Adrenal gland (tissue), 9 donors: ENCODE measurements at regions not wholly inside any gene's neighbourhood (a gene's known extent, or its start where the extent isn't known, plus 50 kb on each side); places are given as distances from the start of the nearest gene placed in this dataset.

Source experiments
- DNase-seq, 7 donors: peaks; one replicate each; pipeline ENCODE4 v3.0.0-alpha.2; 2019 to 2020
- H3K27ac ChIP-seq, 5 donors: fragments of 200-600 bp; sonication (generic) in 4 of 5; 1 replicate in 3 of 5; 2 replicates in 2 of 5; pipeline versions ENCODE4 v1.5.1 to v1.8.0; 2016 to 2020; ENCODE audit warnings: mild to moderate bottlenecking in 1 of 5
- H3K27me3 ChIP-seq: fragments of 200-600 bp; 2 replicates; pipeline ENCODE4 v1.8.0; 2021
- H3K36me3 ChIP-seq, 2 donors: fragments of 200-600 bp; replicated peaks in 1 of 2; 1 replicate in 1 of 2; 2 replicates in 1 of 2; pipeline versions ENCODE4 v1.5.1 to v1.8.0; 2018 to 2022
- H3K4me1 ChIP-seq, 2 donors: fragments of 200-600 bp; replicated peaks in 1 of 2; 1 replicate in 1 of 2; 2 replicates in 1 of 2; pipeline versions ENCODE4 v1.5.1 to v1.8.0; 2018 to 2021
- H3K4me3 ChIP-seq, 4 donors: fragments of 200-600 bp; sonication (generic) in 3 of 4; one replicate each; pipeline ENCODE4 v1.5.1; 2016 to 2018
- H3K9me3 ChIP-seq, 3 donors: fragments of 200-600 bp; sonication (generic) in 1 of 3; replicated peaks in 1 of 3; 1 replicate in 2 of 3; 2 replicates in 1 of 3; pipeline versions ENCODE4 v1.5.1 to v1.8.0; 2016 to 2021
- CTCF ChIP-seq, 6 experiments: fragments of 450-650 bp in 4 of 6; fragments of 200-600 bp in 2 of 6; sonication (generic) in 1 of 6; IDR thresholded peaks; 1 replicate in 5 of 6; 2 replicates in 1 of 6; pipeline versions ENCODE4 v1.5.1 to v1.8.0; 2016 to 2021; ENCODE audit warnings: antibody characterized with exemption in 6 of 6, mild to moderate bottlenecking in 2 of 6, moderate library complexity in 1 of 6
- POLR2A ChIP-seq, 2 donors: fragments of 450-650 bp; IDR thresholded peaks; one replicate each; pipeline ENCODE4 v1.6.1; 2017; ENCODE audit warnings: antibody characterized with exemption in 2 of 2, mild to moderate bottlenecking in 2 of 2, moderate library complexity in 1 of 2
- WGBS, 4 donors: extraction: QIAGEN DNeasy Blood & Tissue Kit in 2 of 4; methylation state at CpG; one replicate each; pipeline versions ENCODE4 v1.1.5 to v1.1.7; 2013 to 2017; 5-methylcytosine and 5-hydroxymethylcytosine counted together
- intact Hi-C, 2 donors: fragments of 100-400 bp; cut with DNase I; formaldehyde crosslinking; loops; one replicate each; pipeline versions ENCODE4 v1.14.1 to v1.15.0; 2022 to 2023
- donor health status: healthy with polysubstance abuse.
- donor health status: Bipolar disorder and iron deficiency.
- donor health status: DM: yes; HTN: yes; CAD: no.
- donor health status: DM: no; HTN: no; CAD: no.
- donor health status: DM: no; HTN: no; CAD: no.

- H3K9me3 ChIP-seq: no peaks in the 10 kb centered on the region
- no peaks in the 10 kb centered on the region for H3K27me3 ChIP-seq
- H3K4me1 ChIP-seq: no peaks in the 10 kb centered on the region
- 81 to 100% (median 88%) methylated on average over 1 of the region's 1 CpG for WGBS, 4 donors
- H3K36me3 ChIP-seq: no peaks in the 10 kb centered on the region
- no peak overlapping the region for H3K4me3 ChIP-seq
- TF ChIP-seq POLR2A (IDR thresholded peaks at IDR 0.05) (no peak), CTCF (IDR thresholded peaks at IDR 0.05) (no peak)
- DNase-seq: no peak
- H3K27ac ChIP-seq: no peak overlapping the region
- intact Hi-C loops: no loop called here
Observed at GRCh38 chr10:80878330-80878729, 340.6 kb downstream of the SH2D4B start.

GRCh38 chr10:80890146-80890545 is 352.4 kb downstream of the SH2D4B start:
- no peaks in the 10 kb centered on the region for H3K27me3 ChIP-seq
- intact Hi-C loops: no loop called here
- TF ChIP-seq POLR2A (IDR thresholded peaks at IDR 0.05): no peak
- TF ChIP-seq CTCF (IDR thresholded peaks at IDR 0.05): no peak
- H3K9me3 ChIP-seq: no peaks in the 10 kb centered on the region
- no peaks in the 10 kb centered on the region for H3K4me1 ChIP-seq
- no peaks in the 10 kb centered on the region for H3K36me3 ChIP-seq
- DNase-seq: no peak
- WGBS, 4 donors: 60 to 73% (median 68%) methylated on average over 1 of the region's 1 CpG
- H3K27ac ChIP-seq: no peak overlapping the region
- no peak overlapping the region for H3K4me3 ChIP-seq

- no peak for TF ChIP-seq CTCF (IDR thresholded peaks at IDR 0.05)
- TF ChIP-seq POLR2A (IDR thresholded peaks at IDR 0.05): no peak
- WGBS, 4 donors: 84 to 89% (median 84%) methylated on average over 5 of the region's 5 CpGs
- DNase-seq: no peak
- no peaks in the 10 kb centered on the region for H3K4me1 ChIP-seq
- no peaks in the 10 kb centered on the region for H3K36me3 ChIP-seq
- H3K27me3 ChIP-seq: no peaks in the 10 kb centered on the region
- no peak overlapping the region for H3K27ac ChIP-seq
- intact Hi-C loops: no loop called here
- H3K9me3 ChIP-seq: no peaks in the 10 kb centered on the region
- no peak overlapping the region for H3K4me3 ChIP-seq
Observed at GRCh38 chr10:80893256-80893655, 355.6 kb downstream of the SH2D4B start.

GRCh38 chr10:80894311-80894791 is 356.6 kb downstream of the SH2D4B start:
- 47 to 62% (median 55%) methylated on average over 3 of the region's 3 CpGs for WGBS, 4 donors
- intact Hi-C loops: no loop called here
- no peaks in the 10 kb centered on the region for H3K4me1 ChIP-seq
- TF ChIP-seq POLR2A (IDR thresholded peaks at IDR 0.05): no peak
- no peak for TF ChIP-seq CTCF (IDR thresholded peaks at IDR 0.05)
- H3K27ac ChIP-seq: no peak overlapping the region
- no peaks in the 10 kb centered on the region for H3K27me3 ChIP-seq
- no peaks in the 10 kb centered on the region for H3K36me3 ChIP-seq
- H3K9me3 ChIP-seq: no peaks in the 10 kb centered on the region
- H3K4me3 ChIP-seq: no peak overlapping the region
- no peak for DNase-seq
